ENCODE measurements at regions not wholly inside any gene's neighbourhood (a gene's known extent, or its start where the extent isn't known, plus 50 kb on each side); places are given as distances from the start of the nearest gene placed in this dataset.

GRCh38 chr9:115966660-115967059, 186.9 kb upstream of the PAPPA start:
- no peak overlapping the region for H3K9ac ChIP-seq
- H4K20me1 ChIP-seq (ENCODE audit: insufficient read depth) = no peaks in the 10 kb centered on the region
- H3K4me3 ChIP-seq = no peak overlapping the region
- no peak overlapping the region for H3K4me2 ChIP-seq (ENCODE audit: unreplicated experiment)
- H3F3A ChIP-seq (ENCODE audit: insufficient read depth) = no peaks in the 10 kb centered on the region
- H3K27me3 ChIP-seq (replicated peaks; ENCODE audit: insufficient read depth) = no peaks in the 10 kb centered on the region
- 22 to 53% methylated on average over 1 of the region's 1 CpG for WGBS, 2 experiments (ENCODE audit: low coverage in 1 of 2, low lambda C conversion rate in 2 of 2, missing lambda C conversion rate in 2 of 2)
- H3K36me3 ChIP-seq (ENCODE audit: low read depth) = no peaks in the 10 kb centered on the region
- no peak for DNase-seq
- TF ChIP-seq EZH2 (IDR thresholded peaks at IDR 0.05; ENCODE audit: insufficient read depth, poor library complexity, severe bottlenecking) = no peak
- no peak for TF ChIP-seq EZH2phosphoT487 (IDR thresholded peaks at IDR 0.05; ENCODE audit: insufficient read depth, low read depth)
- no peaks in the 10 kb centered on the region for H3K4me1 ChIP-seq (ENCODE audit: insufficient read depth)
- no peaks in the 10 kb centered on the region for H3K9me3 ChIP-seq (ENCODE audit: low read depth)
- H3K9me2 ChIP-seq (ENCODE audit: insufficient read depth) = no peaks in the 10 kb centered on the region
- no peak overlapping the region for H2AFZ ChIP-seq
- in situ Hi-C loops (cut with MboI) = no loop called here
- no peaks in the 10 kb centered on the region for H3K79me2 ChIP-seq (ENCODE audit: insufficient read depth)
- no peak overlapping the region for H3K27ac ChIP-seq

- no peak for DNase-seq
Measured at GRCh38 chr9:115969096-115969495, 184.5 kb upstream of the PAPPA start.

GRCh38 chr9:115972362-115972761, 181.2 kb upstream of the PAPPA start:
- Histone ChIP-seq H3K9me2 (ENCODE audit: insufficient read depth) (no peaks in the 10 kb centered on the region), H3K27me3 (replicated peaks; ENCODE audit: insufficient read depth) (no peaks in the 10 kb centered on the region), H3K27ac (no peak overlapping the region), H3K4me1 (ENCODE audit: insufficient read depth) (no peaks in the 10 kb centered on the region), H3K9me3 (ENCODE audit: low read depth) (no peaks in the 10 kb centered on the region), H3K36me3 (ENCODE audit: low read depth) (no peaks in the 10 kb centered on the region), H3K4me3 (no peak overlapping the region), H3K79me2 (ENCODE audit: insufficient read depth) (no peaks in the 10 kb centered on the region), H3F3A (ENCODE audit: insufficient read depth) (no peaks in the 10 kb centered on the region), H3K4me2 (ENCODE audit: unreplicated experiment) (no peak overlapping the region), H4K20me1 (ENCODE audit: insufficient read depth) (no peaks in the 10 kb centered on the region), H3K9ac (no peak overlapping the region), H2AFZ (no peak overlapping the region)
- in situ Hi-C loops (cut with MboI) = no loop called here
- TF ChIP-seq EZH2phosphoT487 (IDR thresholded peaks at IDR 0.05; ENCODE audit: insufficient read depth, low read depth) (no peak), EZH2 (IDR thresholded peaks at IDR 0.05; ENCODE audit: insufficient read depth, poor library complexity, severe bottlenecking) (no peak)
- DNase-seq = no peak

More at GRCh38 chr9:115969096-115969495, 184.5 kb upstream of the PAPPA start:
- H3K9ac ChIP-seq = no peak overlapping the region
- TF ChIP-seq EZH2 (IDR thresholded peaks at IDR 0.05; ENCODE audit: insufficient read depth, poor library complexity, severe bottlenecking) (no peak), EZH2phosphoT487 (IDR thresholded peaks at IDR 0.05; ENCODE audit: insufficient read depth, low read depth) (no peak)
- H3K9me2 ChIP-seq (ENCODE audit: insufficient read depth) = no peaks in the 10 kb centered on the region
- in situ Hi-C loops (cut with MboI) = no loop called here
- 86 to 88% methylated on average over 2 of the region's 2 CpGs for WGBS, 2 experiments (ENCODE audit: low coverage in 1 of 2, low lambda C conversion rate in 2 of 2, missing lambda C conversion rate in 2 of 2)
- H3K4me1 ChIP-seq (ENCODE audit: insufficient read depth) = no peaks in the 10 kb centered on the region
- no peaks in the 10 kb centered on the region for H3K9me3 ChIP-seq (ENCODE audit: low read depth)
- H2AFZ ChIP-seq = no peak overlapping the region
- no peaks in the 10 kb centered on the region for H3F3A ChIP-seq (ENCODE audit: insufficient read depth)
- no peaks in the 10 kb centered on the region for H3K36me3 ChIP-seq (ENCODE audit: low read depth)
- H4K20me1 ChIP-seq (ENCODE audit: insufficient read depth) = no peaks in the 10 kb centered on the region
- H3K27me3 ChIP-seq (replicated peaks; ENCODE audit: insufficient read depth) = no peaks in the 10 kb centered on the region
- no peak overlapping the region for H3K4me3 ChIP-seq
- no peaks in the 10 kb centered on the region for H3K79me2 ChIP-seq (ENCODE audit: insufficient read depth)
- no peak overlapping the region for H3K4me2 ChIP-seq (ENCODE audit: unreplicated experiment)
- no peak overlapping the region for H3K27ac ChIP-seq

GRCh38 chr9:115972843-115973595, 180.6 kb upstream of the PAPPA start:
- no peaks in the 10 kb centered on the region for H3K4me1 ChIP-seq (ENCODE audit: insufficient read depth)
- no peaks in the 10 kb centered on the region for H4K20me1 ChIP-seq (ENCODE audit: insufficient read depth)
- no peaks in the 10 kb centered on the region for H3K36me3 ChIP-seq (ENCODE audit: low read depth)
- no peaks in the 10 kb centered on the region for H3K79me2 ChIP-seq (ENCODE audit: insufficient read depth)
- peak; percentile 58 for DNase-seq
- in situ Hi-C loops (cut with MboI) = no loop called here
- H3K9ac ChIP-seq = no peak overlapping the region
- no peak overlapping the region for H3K4me3 ChIP-seq
- WGBS, 2 experiments (ENCODE audit: low coverage in 1 of 2, low lambda C conversion rate in 2 of 2, missing lambda C conversion rate in 2 of 2) = 62 to 74% methylated on average over 2 of the region's 2 CpGs
- H3K9me3 ChIP-seq (ENCODE audit: low read depth) = no peaks in the 10 kb centered on the region
- no peak for TF ChIP-seq EZH2 (IDR thresholded peaks at IDR 0.05; ENCODE audit: insufficient read depth, poor library complexity, severe bottlenecking)
- no peak for TF ChIP-seq EZH2phosphoT487 (IDR thresholded peaks at IDR 0.05; ENCODE audit: insufficient read depth, low read depth)
- H3K27me3 ChIP-seq (replicated peaks; ENCODE audit: insufficient read depth) = no peaks in the 10 kb centered on the region
- no peak overlapping the region for H3K27ac ChIP-seq
- H3F3A ChIP-seq (ENCODE audit: insufficient read depth) = no peaks in the 10 kb centered on the region
- H2AFZ ChIP-seq = no peak overlapping the region
- H3K4me2 ChIP-seq (ENCODE audit: unreplicated experiment) = no peak overlapping the region
- no peaks in the 10 kb centered on the region for H3K9me2 ChIP-seq (ENCODE audit: insufficient read depth)
